H54 (cell line): ENCODE measurements at regions not wholly inside any gene's neighbourhood (a gene's known extent, or its start where the extent isn't known, plus 50 kb on each side); places are given as distances from the start of the nearest gene placed in this dataset.
"Not testable (repeated sequence)": the region's sequence is repeated elsewhere in the genome, so short reads cannot be mapped to it uniquely, and the experiment has no call there.

Experiments used
- DNase-seq: peaks from one replicate; pipeline ENCODE4 v3.0.0; 2011; ENCODE audit warnings: low spot score, mixed read lengths; ENCODE audit not compliant: insufficient read length
- FAIRE-seq: peaks from 3 replicates; lab custom pipeline; 2011; peaks lifted over from hg19 to GRCh38; lab: Jason Lieb, UNC
- POLR2A ChIP-seq: IDR thresholded peaks from 2 replicates; pipeline ENCODE4 v1.6.1; 2011; ENCODE audit warnings: low read depth, mild to moderate bottlenecking, low read length

- TF ChIP-seq POLR2A, result no peak
- FAIRE-seq (no peak), DNase-seq (no peak)
Measured at GRCh38 chr3:103271575-103271974, 836.8 kb downstream of the ZPLD1 start.

- no peak for FAIRE-seq
- TF ChIP-seq POLR2A, result no peak
- no peak for DNase-seq
Measured at GRCh38 chr3:103295974-103296570, 861.3 kb downstream of the ZPLD1 start.

- not testable (repeated sequence) for FAIRE-seq, DNase-seq
Measured at GRCh38 chr3:103297502-103297901, 862.7 kb downstream of the ZPLD1 start.

GRCh38 chr3:103306104-103306503 is 871.3 kb downstream of the ZPLD1 start:
- DNase-seq (no peak), FAIRE-seq (no peak)
- no peak for TF ChIP-seq POLR2A

GRCh38 chr3:103308921-103309320 is 874.1 kb downstream of the ZPLD1 start:
- no peak for FAIRE-seq
- no peak for TF ChIP-seq POLR2A
- DNase-seq, result no peak

- no peak for DNase-seq
- no peak for TF ChIP-seq POLR2A
- FAIRE-seq, result no peak
Measured at GRCh38 chr3:103319912-103320311, 885.1 kb downstream of the ZPLD1 start.

- FAIRE-seq (no peak), DNase-seq (no peak)
- TF ChIP-seq POLR2A, result no peak
Measured at GRCh38 chr3:103337179-103337845, 902.5 kb downstream of the ZPLD1 start.

- DNase-seq (no peak), FAIRE-seq (no peak)
- no peak for TF ChIP-seq POLR2A
Measured at GRCh38 chr3:103341078-103341606, 906.3 kb downstream of the ZPLD1 start.

- no peak for FAIRE-seq
- TF ChIP-seq POLR2A, result no peak
Measured at GRCh38 chr3:103342205-103342731, 907.5 kb downstream of the ZPLD1 start.

GRCh38 chr3:103349760-103350159 is 914.9 kb downstream of the ZPLD1 start:
- TF ChIP-seq POLR2A, result no peak
- FAIRE-seq (no peak), DNase-seq (no peak)

More at GRCh38 chr3:103342205-103342731, 907.5 kb downstream of the ZPLD1 start:
- no peak for DNase-seq

GRCh38 chr3:103365467-103365866 is 930.7 kb downstream of the ZPLD1 start:
- no peak for DNase-seq
- no peak for TF ChIP-seq POLR2A
- FAIRE-seq, result no peak

- TF ChIP-seq POLR2A, result no peak
- DNase-seq (no peak), FAIRE-seq (no peak)
Measured at GRCh38 chr3:103367481-103367880, 932.7 kb downstream of the ZPLD1 start.

- no peak for FAIRE-seq
- DNase-seq, result no peak
- no peak for TF ChIP-seq POLR2A
Measured at GRCh38 chr3:103371411-103371810, 936.6 kb downstream of the ZPLD1 start.

- FAIRE-seq (no peak), DNase-seq (no peak)
- TF ChIP-seq POLR2A, result no peak
Measured at GRCh38 chr3:103372031-103372430, 937.2 kb downstream of the ZPLD1 start.
